ENCODE measurements at regions not wholly inside any gene's neighbourhood (a gene's known extent, or its start where the extent isn't known, plus 50 kb on each side); places are given as distances from the start of the nearest gene placed in this dataset.

- TF ChIP-seq POLR2A (IDR thresholded peaks at IDR 0.05): no peak
- TF ChIP-seq CTCF (IDR thresholded peaks at IDR 0.05): no peak
Observed at GRCh38 chr15:29475096-29475495, 205.5 kb upstream of the NSMCE3 start.
